ENCODE measurements at regions not wholly inside any gene's neighbourhood (a gene's known extent, or its start where the extent isn't known, plus 50 kb on each side); places are given as distances from the start of the nearest gene placed in this dataset.

- Histone ChIP-seq H3K9ac (replicated peaks in 1 of 4; ENCODE audit: extremely low read depth in 1 of 4, low read depth in 3 of 4, low read length in 3 of 4) (no peak overlapping the region), H3K4me1 (replicated peaks in 1 of 4; ENCODE audit: control insufficient read depth in 3 of 4, insufficient read depth in 4 of 4, low read length in 3 of 4) (no peaks in the 10 kb centered on the region)
- 80% methylated on average over 1 of the region's 1 CpG; no CpG with 5 or more reads in 1 of the 2 experiments for WGBS, 2 experiments (ENCODE audit: extremely low coverage in 1 of 2, insufficient coverage in 1 of 2, insufficient read length in 1 of 2, insufficient replicate concordance in 2 of 2, low coverage in 1 of 2, low lambda C conversion rate in 2 of 2, missing lambda C conversion rate in 1 of 2)
- TF ChIP-seq JUND (IDR thresholded peaks at IDR 0.05; ENCODE audit: low read length) (no peak), E2F6 (IDR thresholded peaks at IDR 0.05) (no peak), BRCA1 (IDR thresholded peaks at IDR 0.05; ENCODE audit: low read depth, low read length) (no peak), CHD2 (IDR thresholded peaks at IDR 0.05; ENCODE audit: low read length) (no peak), KDM1A (IDR thresholded peaks at IDR 0.05; ENCODE audit: borderline replicate concordance, low read length) (no peak), SP1 (IDR thresholded peaks at IDR 0.05; ENCODE audit: low read depth, low read length) (no peak), TAF7 (optimal IDR thresholded peaks at IDR 0.05; ENCODE audit: borderline replicate concordance, low read depth, low read length) (no peak), CBX8 (IDR thresholded peaks at IDR 0.05; ENCODE audit: borderline replicate concordance, low read depth, low read length) (no peak), SAP30 (IDR thresholded peaks at IDR 0.05; ENCODE audit: insufficient read depth, insufficient replicate concordance, low read length) (no peak), TAF1 (IDR thresholded peaks at IDR 0.05; ENCODE audit: low read depth, low read length) (no peak), RAD21 (IDR thresholded peaks at IDR 0.05 in 1 of 2, conservative IDR thresholded peaks at IDR 0.05 in 1 of 2; ENCODE audit: low read depth in 2 of 2, low read length in 2 of 2) (no peak), ATF2 (IDR thresholded peaks at IDR 0.05; ENCODE audit: low read length) (no peak), EGR1 (IDR thresholded peaks at IDR 0.05; ENCODE audit: borderline replicate concordance, low read depth, low read length) (no peak)
Measured at GRCh38 chr4:32334759-32335158, 1614.6 kb downstream of the PCDH7 start.

More at GRCh38 chr4:32334759-32335158, 1614.6 kb downstream of the PCDH7 start:
- Histone ChIP-seq H2BK20ac (ENCODE audit: low read length) (no peak overlapping the region), H3K4me2 (ENCODE audit: insufficient read depth in 1 of 2, low read depth in 2 of 2, low read length in 2 of 2) (no peak overlapping the region), H3K4ac (replicated peaks; ENCODE audit: insufficient read length, low read depth, low read length) (no peak overlapping the region), H3K27ac (ENCODE audit: low read depth, low read length) (no peak overlapping the region), H3K14ac (ENCODE audit: insufficient read length) (no peak overlapping the region), H2BK5ac (ENCODE audit: low read depth, low read length) (no peak overlapping the region), H3K56ac (replicated peaks; ENCODE audit: insufficient read length, low read depth, low read length) (no peak overlapping the region), H3K79me1 (ENCODE audit: low read depth, low read length) (no peaks in the 10 kb centered on the region), H2AK5ac (ENCODE audit: low read depth, low read length) (no peak overlapping the region), H2BK15ac (ENCODE audit: low read length) (no peak overlapping the region), H3K4me3 (ENCODE audit: extremely low read depth in 1 of 4, insufficient read depth in 2 of 4, low read depth in 3 of 4, low read length in 4 of 4) (no peak overlapping the region), H3K18ac (ENCODE audit: extremely low read depth, low read length) (no peak overlapping the region), H4K8ac (ENCODE audit: extremely low read depth, insufficient read depth, low read length) (no peak overlapping the region), H4K91ac (replicated peaks; ENCODE audit: insufficient read length, low read length) (no peak overlapping the region), H2BK120ac (replicated peaks; ENCODE audit: low read depth, low read length) (no peak overlapping the region), H3K23me2 (ENCODE audit: low read depth, low read length) (no peaks in the 10 kb centered on the region), H4K20me1 (replicated peaks in 1 of 2; ENCODE audit: control insufficient read depth in 1 of 2, insufficient read depth in 2 of 2, low read length in 2 of 2) (no peaks in the 10 kb centered on the region), H2BK12ac (ENCODE audit: low read depth, low read length) (no peak overlapping the region), H4K5ac (ENCODE audit: insufficient read length, low read depth, low read length) (no peak overlapping the region), H3K27me3 (replicated peaks in 1 of 4; ENCODE audit: control insufficient read depth in 3 of 4, extremely low read depth in 1 of 4, insufficient read depth in 3 of 4, low read length in 3 of 4) (no peaks in the 10 kb centered on the region), H3K36me3 (ENCODE audit: control insufficient read depth in 2 of 4, insufficient read depth in 4 of 4, low read length in 3 of 4) (no peaks in the 10 kb centered on the region), H3K23ac (ENCODE audit: insufficient read length) (no peak overlapping the region), H2AFZ (ENCODE audit: low read length) (no peak overlapping the region), H3K9me3 (ENCODE audit: insufficient read depth in 2 of 2, low read depth in 1 of 2, low read length in 1 of 2) (no peaks in the 10 kb centered on the region), H3K79me2 (ENCODE audit: control insufficient read depth in 1 of 2, insufficient read depth in 2 of 2, low read length in 2 of 2) (no peaks in the 10 kb centered on the region)
- ChIA-PET CTCF (ENCODE audit: partially characterized antibody) (no interaction called here), POLR2A (ENCODE audit: partially characterized antibody) (no interaction called here)
- DNase-seq (ENCODE audit: low read depth in 1 of 2, low spot score in 2 of 2) (no peak), FAIRE-seq (no peak)
